SU-DHL-6 (cell line): ENCODE measurements at regions not wholly inside any gene's neighbourhood (a gene's known extent, or its start where the extent isn't known, plus 50 kb on each side); places are given as distances from the start of the nearest gene placed in this dataset.

Experiments
- H2AFZ ChIP-seq: fragments of 200-600 bp; sonication (generic); 2 replicates; pipeline ENCODE4 v1.6.1; 2014; ENCODE audit warnings: low read depth, mild to moderate bottlenecking, moderate library complexity, mixed read lengths, antibody characterized with exemption, low read length; ENCODE audit not compliant: severe bottlenecking
- H3F3A ChIP-seq: fragments of 200-600 bp; shearing (Covaris generic); 2 replicates; pipeline ENCODE4 v1.6.0; 2016; ENCODE audit warnings: antibody characterized with exemption, mild to moderate bottlenecking; ENCODE audit not compliant: insufficient read depth
- H3K27ac ChIP-seq: fragments of 200-600 bp; sonication (generic); 2 replicates; pipeline ENCODE4 v1.5.1; 2016; ENCODE audit warnings: low read depth, mild to moderate bottlenecking, low read length, moderate library complexity, mixed read lengths
- H3K27me3 ChIP-seq: fragments of 200-600 bp; sonication (generic), shearing (Covaris generic); 2 replicates; pipeline ENCODE4 v1.6.0; 2014; ENCODE audit warnings: mild to moderate bottlenecking, low read length
- H3K36me3 ChIP-seq: fragments of 200-600 bp; sonication (generic); 2 replicates; pipeline ENCODE4 v1.6.1; 2014; ENCODE audit warnings: mild to moderate bottlenecking, low read length, mixed read lengths
- H3K4me2 ChIP-seq: fragments of 300-600, 200-600 bp; shearing (Covaris generic), sonication (generic); 2 replicates; pipeline ENCODE4 v1.6.0; 2014; ENCODE audit warnings: low read length, low read depth, mild to moderate bottlenecking; ENCODE audit not compliant: poor library complexity, severe bottlenecking
- H3K4me3 ChIP-seq: fragments of 200-600 bp; sonication (generic); 2 replicates; pipeline ENCODE4 v1.5.1; 2014; ENCODE audit warnings: antibody characterized with exemption, low read length, mild to moderate bottlenecking, mixed read lengths; ENCODE audit not compliant: insufficient read depth, poor library complexity, severe bottlenecking
- H3K79me2 ChIP-seq: fragments of 200-600 bp; sonication (generic); 2 replicates; pipeline ENCODE4 v1.6.1; 2014; ENCODE audit warnings: mild to moderate bottlenecking, low read length, moderate library complexity; ENCODE audit not compliant: insufficient read depth
- H3K9ac ChIP-seq: fragments of 200-600 bp; sonication (generic); 2 replicates; pipeline ENCODE4 v1.7.0; 2014; ENCODE audit warnings: mild to moderate bottlenecking, low read length
- H3K9me2 ChIP-seq: fragments of 200-600 bp; sonication (generic); replicated peaks from 2 replicates; pipeline ENCODE4 v1.6.1; 2014; ENCODE audit warnings: low read length; ENCODE audit not compliant: insufficient read depth
- H3K9me3 ChIP-seq: fragments of 200-600 bp; sonication (generic); 2 replicates; pipeline ENCODE4 v1.6.1; 2014; ENCODE audit warnings: low read length, mixed read lengths; ENCODE audit not compliant: insufficient read depth
- H4K20me1 ChIP-seq: fragments of 200-600 bp; sonication (generic); 2 replicates; pipeline ENCODE4 v1.6.1; 2014; ENCODE audit warnings: low read depth, mild to moderate bottlenecking, antibody characterized with exemption, low read length, moderate library complexity, mixed read lengths
- CTCF ChIP-seq: fragments of 200-600 bp; sonication (generic); IDR thresholded peaks from one replicate; pipeline ENCODE4 v1.5.1; 2017; ENCODE audit warnings: antibody characterized with exemption, mild to moderate bottlenecking, low read length, moderate library complexity; ENCODE audit not compliant: insufficient read depth, poor library complexity, severe bottlenecking
- EZH2phosphoT487 ChIP-seq: fragments of 200-600 bp; sonication (generic), shearing (Covaris generic); conservative IDR thresholded peaks from 2 replicates; pipeline ENCODE4 v1.6.1; 2018; ENCODE audit warnings: mild to moderate bottlenecking, antibody characterized with exemption, low read length, moderate library complexity, mixed read lengths

- Histone ChIP-seq H3K9me2 (no peaks in the 10 kb centered on the region), H4K20me1 (no peaks in the 10 kb centered on the region), H3K9ac (no peak overlapping the region), H3K9me3 (no peaks in the 10 kb centered on the region), H2AFZ (no peak overlapping the region), H3K4me2 (no peak overlapping the region), H3K36me3 (no peaks in the 10 kb centered on the region), H3K4me3 (no peak overlapping the region), H3K27me3 (no peaks in the 10 kb centered on the region), H3K27ac (no peak overlapping the region), H3K79me2 (no peaks in the 10 kb centered on the region), H3F3A (no peaks in the 10 kb centered on the region)
- no peak for TF ChIP-seq CTCF
- TF ChIP-seq EZH2phosphoT487, result no peak
Observed at GRCh38 chr2:220040346-220040745, 412.9 kb downstream of the SLC4A3 start.

- H3K79me2 ChIP-seq, result no peaks in the 10 kb centered on the region
- H3K4me2 ChIP-seq, result no peak overlapping the region
- no peaks in the 10 kb centered on the region for H3K9me2 ChIP-seq
- no peaks in the 10 kb centered on the region for H4K20me1 ChIP-seq
- H3K9ac ChIP-seq, result no peak overlapping the region
- TF ChIP-seq EZH2phosphoT487 (no peak), CTCF (no peak)
- H3K4me3 ChIP-seq, result no peak overlapping the region
- H3K9me3 ChIP-seq, result no peaks in the 10 kb centered on the region
- no peak overlapping the region for H3K27ac ChIP-seq
- H3K27me3 ChIP-seq, result no peaks in the 10 kb centered on the region
- no peak overlapping the region for H2AFZ ChIP-seq
- no peaks in the 10 kb centered on the region for H3F3A ChIP-seq
- H3K36me3 ChIP-seq, result no peaks in the 10 kb centered on the region
Observed at GRCh38 chr2:220041447-220041846, 414.0 kb downstream of the SLC4A3 start.

- H3K9ac ChIP-seq, result no peak overlapping the region
- no peaks in the 10 kb centered on the region for H3K9me3 ChIP-seq
- H2AFZ ChIP-seq, result no peak overlapping the region
- no peak overlapping the region for H3K4me2 ChIP-seq
- no peaks in the 10 kb centered on the region for H3K79me2 ChIP-seq
- TF ChIP-seq CTCF (no peak), EZH2phosphoT487 (no peak)
- H3K27me3 ChIP-seq, result no peaks in the 10 kb centered on the region
- H3K36me3 ChIP-seq, result no peaks in the 10 kb centered on the region
- no peak overlapping the region for H3K4me3 ChIP-seq
- no peaks in the 10 kb centered on the region for H3F3A ChIP-seq
- no peak overlapping the region for H3K27ac ChIP-seq
- H4K20me1 ChIP-seq, result no peaks in the 10 kb centered on the region
- no peaks in the 10 kb centered on the region for H3K9me2 ChIP-seq
Observed at GRCh38 chr2:220043155-220043989, 415.9 kb downstream of the SLC4A3 start.
